Uterus (tissue), 3 donors: ENCODE measurements at regions not wholly inside any gene's neighbourhood (a gene's known extent, or its start where the extent isn't known, plus 50 kb on each side); places are given as distances from the start of the nearest gene placed in this dataset.

ENCODE experiments used
- DNase-seq, 2 donors: peaks; one replicate each; pipeline ENCODE4 v3.0.0-alpha.2; 2019 to 2020
- H3K27ac ChIP-seq, 2 donors: fragments of 200-600 bp; sonication (generic); 1 replicate in 1 of 2; 2 replicates in 1 of 2; pipeline ENCODE4 v1.5.1; 2016 to 2018
- H3K27me3 ChIP-seq, 2 donors: fragments of 200-600 bp; sonication (generic); one replicate each; pipeline ENCODE4 v1.5.1; 2018 to 2019; ENCODE audit warnings: control low read depth in 1 of 2
- H3K36me3 ChIP-seq, 2 donors: fragments of 200-600 bp; sonication (generic); one replicate each; pipeline ENCODE4 v1.5.1; 2019; ENCODE audit warnings: control low read depth in 1 of 2
- H3K4me1 ChIP-seq, 2 donors: fragments of 200-600 bp; sonication (generic); one replicate each; pipeline ENCODE4 v1.5.1; 2018 to 2019; ENCODE audit warnings: control low read depth in 1 of 2
- H3K4me3 ChIP-seq, 2 donors: fragments of 200-600 bp; sonication (generic); 1 replicate in 1 of 2; 2 replicates in 1 of 2; pipeline ENCODE4 v1.5.1; 2018 to 2019; ENCODE audit warnings: mild to moderate bottlenecking in 1 of 2
- H3K9me3 ChIP-seq, 2 donors: fragments of 200-600 bp; sonication (generic); one replicate each; pipeline ENCODE4 v1.5.1; 2019; ENCODE audit warnings: control low read depth in 1 of 2
- CTCF ChIP-seq, 4 experiments: fragments of 200-600 bp in 2 of 4; fragments of 450-650 bp in 2 of 4; sonication (generic) in 2 of 4; IDR thresholded peaks; one replicate each; pipeline ENCODE4 v1.5.1; 2016 to 2019; ENCODE audit warnings: antibody characterized with exemption in 4 of 4, mild to moderate bottlenecking in 2 of 4, moderate library complexity in 1 of 4
- POLR2A ChIP-seq, 2 donors: fragments of 450-650 bp; IDR thresholded peaks; one replicate each; pipeline ENCODE4 v1.6.1; 2016; ENCODE audit warnings: antibody characterized with exemption in 2 of 2, mild to moderate bottlenecking in 1 of 2, moderate library complexity in 1 of 2
- intact Hi-C: fragments of 100-400 bp; cut with DNase I; formaldehyde crosslinking; loops from one replicate; pipeline ENCODE4 v1.15.1; 2023; ENCODE audit warnings: low total_unique reads
- donor health status: DM: yes; HTN: yes; CAD: no.

GRCh38 chr1:166327886-166328285 is 161.1 kb upstream of the FAM78B start:
- no peaks in the 10 kb centered on the region for H3K4me1 ChIP-seq
- no peaks in the 10 kb centered on the region for H3K36me3 ChIP-seq
- no peaks in the 10 kb centered on the region for H3K27me3 ChIP-seq
- DNase-seq = no peak
- no peaks in the 10 kb centered on the region for H3K9me3 ChIP-seq
- intact Hi-C loops = no loop called here
- no peak overlapping the region for H3K27ac ChIP-seq
- TF ChIP-seq CTCF (IDR thresholded peaks at IDR 0.05) (no peak), POLR2A (IDR thresholded peaks at IDR 0.05) (no peak)
- H3K4me3 ChIP-seq = no peak overlapping the region

DNA sequence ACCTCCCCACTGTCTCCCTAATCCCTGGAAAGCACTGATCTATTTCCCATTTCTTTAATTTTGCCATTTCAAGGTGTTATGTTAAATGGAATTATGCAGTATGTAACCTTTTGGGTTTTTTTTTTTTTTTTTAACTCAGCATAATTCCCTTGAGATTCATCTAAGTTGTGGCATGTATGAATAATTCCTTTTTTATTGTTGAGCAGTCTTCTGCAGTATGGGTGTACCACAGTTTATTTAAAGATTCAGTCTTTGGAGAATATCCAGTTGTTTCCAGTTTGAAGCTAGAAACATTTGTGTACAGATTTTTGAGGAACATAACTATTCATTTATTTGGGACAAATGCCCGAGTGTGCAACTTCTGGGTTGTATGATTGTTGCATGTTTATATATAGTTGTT is 162.2 kb upstream of the FAM78B start:
- Histone ChIP-seq H3K36me3 (no peaks in the 10 kb centered on the region), H3K4me3 (no peak overlapping the region), H3K27me3 (no peaks in the 10 kb centered on the region), H3K4me1 (no peaks in the 10 kb centered on the region), H3K27ac (no peak overlapping the region), H3K9me3 (no peaks in the 10 kb centered on the region)
- intact Hi-C loops = no loop called here
- TF ChIP-seq POLR2A (IDR thresholded peaks at IDR 0.05) = no peak
- no peak for TF ChIP-seq CTCF (IDR thresholded peaks at IDR 0.05)
- DNase-seq = no peak

- TF ChIP-seq CTCF (IDR thresholded peaks at IDR 0.05) = no peak
- TF ChIP-seq POLR2A (IDR thresholded peaks at IDR 0.05) = no peak
- Histone ChIP-seq H3K27ac (no peak overlapping the region), H3K36me3 (no peaks in the 10 kb centered on the region), H3K4me3 (no peak overlapping the region), H3K27me3 (no peaks in the 10 kb centered on the region), H3K9me3 (no peaks in the 10 kb centered on the region), H3K4me1 (no peaks in the 10 kb centered on the region)
- intact Hi-C loops = no loop called here
- no peak for DNase-seq
Measured at GRCh38 chr1:166330096-166330495, 163.3 kb upstream of the FAM78B start.

DNA sequence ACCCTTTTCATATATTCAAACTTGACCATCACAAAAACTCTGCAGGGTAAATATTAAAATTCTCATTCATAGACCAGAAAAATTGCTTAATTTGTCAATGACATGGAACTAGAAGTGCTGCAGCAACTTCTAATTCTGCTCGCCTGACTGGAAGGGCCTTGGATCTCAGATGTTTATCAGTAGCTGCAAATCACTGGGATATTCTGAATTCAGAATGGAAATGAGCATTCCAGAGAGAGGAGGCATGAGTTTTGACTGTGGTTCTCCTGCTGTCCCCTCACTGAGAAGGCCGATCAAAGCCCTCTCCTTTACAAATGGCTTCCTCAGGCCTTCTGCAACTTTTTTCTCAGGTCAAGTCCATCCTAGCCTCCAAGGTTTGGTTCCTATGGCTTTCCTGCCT is 171.3 kb upstream of the FAM78B start:
- TF ChIP-seq POLR2A (IDR thresholded peaks at IDR 0.05) (no peak), CTCF (IDR thresholded peaks at IDR 0.05) (no peak)
- no peak for DNase-seq
- H3K4me1 ChIP-seq = no peaks in the 10 kb centered on the region
- H3K9me3 ChIP-seq = no peaks in the 10 kb centered on the region
- H3K4me3 ChIP-seq = no peak overlapping the region
- H3K27ac ChIP-seq = no peak overlapping the region
- intact Hi-C loops = no loop called here
- no peaks in the 10 kb centered on the region for H3K27me3 ChIP-seq
- H3K36me3 ChIP-seq = no peaks in the 10 kb centered on the region

GRCh38 chr1:166340709-166341108 is 173.9 kb upstream of the FAM78B start:
- Histone ChIP-seq H3K27ac (no peak overlapping the region), H3K27me3 (no peaks in the 10 kb centered on the region), H3K36me3 (no peaks in the 10 kb centered on the region), H3K9me3 (no peaks in the 10 kb centered on the region), H3K4me1 (no peaks in the 10 kb centered on the region), H3K4me3 (no peak overlapping the region)
- no peak for TF ChIP-seq POLR2A (IDR thresholded peaks at IDR 0.05)
- no peak for TF ChIP-seq CTCF (IDR thresholded peaks at IDR 0.05)
- DNase-seq = no peak
- intact Hi-C loops = no loop called here
